ENCODE measurements at regions not wholly inside any gene's neighbourhood (a gene's known extent, or its start where the extent isn't known, plus 50 kb on each side); places are given as distances from the start of the nearest gene placed in this dataset.

DNA sequence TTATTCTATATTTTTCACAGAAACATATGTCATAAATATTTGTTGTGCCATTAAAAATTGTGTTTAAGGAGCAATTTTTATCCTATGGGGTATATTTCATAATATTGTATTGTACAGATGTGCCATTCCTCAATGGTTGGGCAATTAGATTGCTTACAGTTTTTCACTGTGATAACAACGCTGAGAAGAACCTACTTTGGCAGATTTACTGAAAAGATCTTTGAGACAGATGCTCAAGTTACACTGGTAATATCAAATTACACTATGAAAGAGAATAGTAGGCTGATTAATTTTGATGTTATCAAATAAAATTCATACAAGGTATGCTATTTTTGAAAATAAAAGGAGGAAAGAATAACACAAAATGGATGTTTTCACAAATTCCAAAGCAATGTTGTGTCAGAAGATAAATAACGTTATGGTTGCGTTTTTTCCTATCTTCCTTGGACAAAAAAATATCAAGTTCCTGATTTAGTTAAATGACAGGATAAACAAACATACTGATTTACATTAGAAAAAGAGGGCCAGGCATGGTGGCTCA, 335.1 kb upstream of the ZNF521 start:
- H4K20me1 ChIP-seq (ENCODE audit: insufficient read depth, poor library complexity, severe bottlenecking), result no peaks in the 10 kb centered on the region
- no peak overlapping the region for H2AFZ ChIP-seq
- H3K27me3 ChIP-seq, result no peaks in the 10 kb centered on the region
- no peaks in the 10 kb centered on the region for H3K9me2 ChIP-seq (replicated peaks; ENCODE audit: insufficient read depth)
- no peak overlapping the region for H3K4me3 ChIP-seq
- H3K9me3 ChIP-seq (ENCODE audit: low read depth), result no peaks in the 10 kb centered on the region
- H3K4me2 ChIP-seq, result no peak overlapping the region
- TF ChIP-seq EZH2 (IDR thresholded peaks at IDR 0.05; ENCODE audit: borderline replicate concordance) (no peak), EZH2phosphoT487 (IDR thresholded peaks at IDR 0.05; ENCODE audit: low read depth, severe bottlenecking, unreplicated experiment) (no peak)
- TF ChIP-seq, protein P1, sequence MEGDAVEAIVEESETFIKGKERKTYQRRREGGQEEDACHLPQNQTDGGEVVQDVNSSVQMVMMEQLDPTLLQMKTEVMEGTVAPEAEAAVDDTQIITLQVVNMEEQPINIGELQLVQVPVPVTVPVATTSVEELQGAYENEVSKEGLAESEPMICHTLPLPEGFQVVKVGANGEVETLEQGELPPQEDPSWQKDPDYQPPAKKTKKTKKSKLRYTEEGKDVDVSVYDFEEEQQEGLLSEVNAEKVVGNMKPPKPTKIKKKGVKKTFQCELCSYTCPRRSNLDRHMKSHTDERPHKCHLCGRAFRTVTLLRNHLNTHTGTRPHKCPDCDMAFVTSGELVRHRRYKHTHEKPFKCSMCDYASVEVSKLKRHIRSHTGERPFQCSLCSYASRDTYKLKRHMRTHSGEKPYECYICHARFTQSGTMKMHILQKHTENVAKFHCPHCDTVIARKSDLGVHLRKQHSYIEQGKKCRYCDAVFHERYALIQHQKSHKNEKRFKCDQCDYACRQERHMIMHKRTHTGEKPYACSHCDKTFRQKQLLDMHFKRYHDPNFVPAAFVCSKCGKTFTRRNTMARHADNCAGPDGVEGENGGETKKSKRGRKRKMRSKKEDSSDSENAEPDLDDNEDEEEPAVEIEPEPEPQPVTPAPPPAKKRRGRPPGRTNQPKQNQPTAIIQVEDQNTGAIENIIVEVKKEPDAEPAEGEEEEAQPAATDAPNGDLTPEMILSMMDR (IDR thresholded peaks at IDR 0.05; ENCODE audit: poor library complexity), result no peak
- no peak for DNase-seq (ENCODE audit: low spot score)
- 65% methylated on average over 3 of the region's 3 CpGs for WGBS (ENCODE audit: low lambda C conversion rate, missing lambda C conversion rate)
- no peaks in the 10 kb centered on the region for H3K79me2 ChIP-seq
- no peak overlapping the region for H3K27ac ChIP-seq
- H3K4me1 ChIP-seq (ENCODE audit: insufficient read depth), result no peaks in the 10 kb centered on the region
- H3K36me3 ChIP-seq (replicated peaks; ENCODE audit: insufficient read depth, low read depth), result no peaks in the 10 kb centered on the region

DNA sequence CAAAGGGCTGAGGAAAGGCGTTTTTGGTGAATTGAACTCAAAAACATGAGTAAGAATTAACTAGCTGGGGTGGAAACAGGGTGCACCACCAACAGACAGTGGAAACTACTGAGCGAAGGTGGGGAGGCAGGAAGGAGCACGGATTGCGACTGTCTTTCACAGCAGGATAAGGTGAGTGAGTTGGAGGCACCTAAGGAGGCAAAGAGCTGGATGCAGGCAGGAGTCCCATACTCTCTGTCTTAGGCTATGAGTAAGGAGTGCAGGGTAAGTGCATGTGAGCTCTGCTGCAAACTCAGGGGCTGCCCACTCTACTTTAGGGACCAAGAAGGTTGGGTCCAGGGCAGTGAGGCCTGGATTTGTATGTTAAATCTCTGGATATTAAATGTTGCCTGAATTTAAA, 333.1 kb upstream of the ZNF521 start:
- Histone ChIP-seq H4K20me1 (ENCODE audit: insufficient read depth, poor library complexity, severe bottlenecking) (no peaks in the 10 kb centered on the region), H3K9me3 (ENCODE audit: low read depth) (no peaks in the 10 kb centered on the region), H3K27ac (no peak overlapping the region), H3K36me3 (replicated peaks; ENCODE audit: insufficient read depth, low read depth) (no peaks in the 10 kb centered on the region), H3K4me3 (no peak overlapping the region), H2AFZ (no peak overlapping the region), H3K4me2 (no peak overlapping the region), H3K9me2 (replicated peaks; ENCODE audit: insufficient read depth) (no peaks in the 10 kb centered on the region), H3K27me3 (no peaks in the 10 kb centered on the region), H3K4me1 (ENCODE audit: insufficient read depth) (no peaks in the 10 kb centered on the region), H3K79me2 (no peaks in the 10 kb centered on the region)
- WGBS (ENCODE audit: low lambda C conversion rate, missing lambda C conversion rate), result 80% methylated on average over 4 of the region's 4 CpGs
- TF ChIP-seq EZH2 (IDR thresholded peaks at IDR 0.05; ENCODE audit: borderline replicate concordance), result no peak
- TF ChIP-seq, protein P1 (IDR thresholded peaks at IDR 0.05; ENCODE audit: poor library complexity), result no peak
- TF ChIP-seq EZH2phosphoT487 (IDR thresholded peaks at IDR 0.05; ENCODE audit: low read depth, severe bottlenecking, unreplicated experiment), result no peak
- DNase-seq (ENCODE audit: low spot score), result no peak

DNA sequence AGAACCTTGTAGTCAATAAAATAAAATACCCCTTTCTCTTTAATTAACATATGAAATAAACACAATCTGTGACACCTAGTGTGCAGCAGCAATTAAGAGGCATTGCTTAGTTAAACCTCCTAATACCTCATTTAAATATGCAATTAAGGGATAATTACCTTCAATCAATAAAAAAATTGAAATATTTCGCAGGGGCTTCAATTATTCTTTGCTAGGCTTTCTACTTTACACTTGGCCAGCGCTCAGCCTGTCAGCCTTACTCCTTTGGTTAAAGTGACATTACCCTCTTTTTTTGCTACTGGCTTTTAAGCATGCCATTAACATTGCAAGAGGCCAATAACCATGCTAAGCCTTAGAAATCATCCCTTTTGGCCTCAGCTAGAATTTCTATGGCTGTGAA, 327.5 kb upstream of the ZNF521 start:
- Histone ChIP-seq H3K9me3 (ENCODE audit: low read depth) (no peaks in the 10 kb centered on the region), H3K27me3 (no peaks in the 10 kb centered on the region), H3K79me2 (no peaks in the 10 kb centered on the region), H3K4me1 (ENCODE audit: insufficient read depth) (no peaks in the 10 kb centered on the region), H3K9me2 (replicated peaks; ENCODE audit: insufficient read depth) (no peaks in the 10 kb centered on the region), H3K36me3 (replicated peaks; ENCODE audit: insufficient read depth, low read depth) (no peaks in the 10 kb centered on the region), H3K4me2 (no peak overlapping the region), H3K4me3 (no peak overlapping the region), H4K20me1 (ENCODE audit: insufficient read depth, poor library complexity, severe bottlenecking) (no peaks in the 10 kb centered on the region), H3K27ac (no peak overlapping the region), H2AFZ (no peak overlapping the region)
- no peak for DNase-seq (ENCODE audit: low spot score)
- WGBS (ENCODE audit: low lambda C conversion rate, missing lambda C conversion rate), result 60% methylated on average over 2 of the region's 2 CpGs
- no peak for TF ChIP-seq EZH2 (IDR thresholded peaks at IDR 0.05; ENCODE audit: borderline replicate concordance)
- no peak for TF ChIP-seq EZH2phosphoT487 (IDR thresholded peaks at IDR 0.05; ENCODE audit: low read depth, severe bottlenecking, unreplicated experiment)
- TF ChIP-seq, protein P1 (IDR thresholded peaks at IDR 0.05; ENCODE audit: poor library complexity), result no peak

DNA sequence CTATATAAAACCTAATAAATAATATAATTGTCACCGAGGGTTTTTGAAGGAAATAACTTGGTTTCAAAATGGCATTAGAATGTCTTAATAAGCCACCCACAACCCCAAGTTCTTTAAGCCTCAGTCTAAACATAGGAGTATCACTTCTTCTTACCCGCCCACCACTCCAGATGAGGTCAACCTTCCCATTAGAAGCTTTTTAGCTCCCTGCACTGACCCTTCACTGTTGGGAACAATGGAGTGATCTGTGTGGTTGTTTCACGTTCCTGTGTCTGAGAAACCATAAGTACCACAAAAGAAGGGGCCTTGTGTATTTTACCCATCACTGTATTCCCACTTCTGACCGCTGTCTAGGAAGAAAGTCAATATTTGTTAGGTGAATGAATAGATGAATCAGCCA, 326.3 kb upstream of the ZNF521 start:
- no peak overlapping the region for H2AFZ ChIP-seq
- no peaks in the 10 kb centered on the region for H3K36me3 ChIP-seq (replicated peaks; ENCODE audit: insufficient read depth, low read depth)
- TF ChIP-seq, protein P1 (IDR thresholded peaks at IDR 0.05; ENCODE audit: poor library complexity), result no peak
- TF ChIP-seq EZH2phosphoT487 (IDR thresholded peaks at IDR 0.05; ENCODE audit: low read depth, severe bottlenecking, unreplicated experiment), result no peak
- no peak for TF ChIP-seq EZH2 (IDR thresholded peaks at IDR 0.05; ENCODE audit: borderline replicate concordance)
- H3K9me2 ChIP-seq (replicated peaks; ENCODE audit: insufficient read depth), result no peaks in the 10 kb centered on the region
- H3K27ac ChIP-seq, result no peak overlapping the region
- no peaks in the 10 kb centered on the region for H3K4me1 ChIP-seq (ENCODE audit: insufficient read depth)
- no peaks in the 10 kb centered on the region for H3K79me2 ChIP-seq
- WGBS (ENCODE audit: low lambda C conversion rate, missing lambda C conversion rate), result 83% methylated on average over 4 of the region's 4 CpGs
- no peaks in the 10 kb centered on the region for H4K20me1 ChIP-seq (ENCODE audit: insufficient read depth, poor library complexity, severe bottlenecking)
- no peaks in the 10 kb centered on the region for H3K27me3 ChIP-seq
- DNase-seq (ENCODE audit: low spot score), result no peak
- no peak overlapping the region for H3K4me2 ChIP-seq
- H3K9me3 ChIP-seq (ENCODE audit: low read depth), result no peaks in the 10 kb centered on the region
- no peak overlapping the region for H3K4me3 ChIP-seq
